Muscle layer of colon (tissue), 2 donors: ENCODE measurements at regions not wholly inside any gene's neighbourhood (a gene's known extent, or its start where the extent isn't known, plus 50 kb on each side); places are given as distances from the start of the nearest gene placed in this dataset.
"Not testable (repeated sequence)": the region's sequence is repeated elsewhere in the genome, so short reads cannot be mapped to it uniquely, and the experiment has no call there.

Experiments used
- H3K27ac ChIP-seq: one replicate; pipeline ENCODE4 v1.7.0; 2013; ENCODE audit warnings: low read depth, mild to moderate bottlenecking, low read length, moderate library complexity
- H3K27me3 ChIP-seq, 2 donors: one replicate each; pipeline ENCODE4 v1.7.0; 2013; ENCODE audit warnings: low read length in 2 of 2, mild to moderate bottlenecking in 2 of 2; ENCODE audit not compliant: insufficient read depth in 2 of 2, control insufficient read depth in 1 of 2
- H3K36me3 ChIP-seq: one replicate; pipeline ENCODE4 v1.7.0; 2013; ENCODE audit warnings: mild to moderate bottlenecking, low read length; ENCODE audit not compliant: insufficient read depth
- H3K4me1 ChIP-seq: one replicate; pipeline ENCODE4 v1.7.0; 2013; ENCODE audit warnings: mild to moderate bottlenecking, low read length; ENCODE audit not compliant: insufficient read depth
- H3K4me3 ChIP-seq, 2 donors: one replicate each; pipeline ENCODE4 v1.7.0; 2013; ENCODE audit warnings: low read length in 2 of 2, low read depth in 1 of 2, mild to moderate bottlenecking in 1 of 2, moderate library complexity in 1 of 2
- H3K9ac ChIP-seq: one replicate; pipeline ENCODE4 v1.7.0; 2013; ENCODE audit warnings: low read length
- H3K9me3 ChIP-seq: one replicate; pipeline ENCODE4 v1.7.0; 2013; ENCODE audit warnings: mild to moderate bottlenecking, low read length
- donor health status: abdominal sarcoma.
- donor health status: Adenocarcinoma of cecum.

- H3K27ac ChIP-seq: peak overlapping the region; percentile 54
Observed at GRCh38 chr22:46034480-46034879, 57.5 kb upstream of the WNT7B start.

GRCh38 chr22:46035380-46035741 is 58.4 kb upstream of the WNT7B start:
- H3K4me3 ChIP-seq: peak overlapping the region; percentile 35 to 52
- no peaks in the 10 kb centered on the region for H3K9me3 ChIP-seq
- no peaks in the 10 kb centered on the region for H3K27me3 ChIP-seq
- peaks cover 14% of the 10 kb centered on the region for H3K4me1 ChIP-seq
- H3K36me3 ChIP-seq: no peaks in the 10 kb centered on the region
- peak overlapping the region; percentile 54 for H3K27ac ChIP-seq
- peak overlapping the region; percentile 50 for H3K9ac ChIP-seq

More at GRCh38 chr22:46034480-46034879, 57.5 kb upstream of the WNT7B start:
- not testable (repeated sequence) for H3K9me3 ChIP-seq, H3K4me3 ChIP-seq, H3K36me3 ChIP-seq, H3K9ac ChIP-seq, H3K27me3 ChIP-seq
- peaks cover 14% of the 10 kb centered on the region for H3K4me1 ChIP-seq

- no peaks in the 10 kb centered on the region for H3K27me3 ChIP-seq
- peak overlapping the region; percentile 73 to 89 for H3K4me3 ChIP-seq
- no peaks in the 10 kb centered on the region for H3K36me3 ChIP-seq
- peak overlapping the region; percentile 85 for H3K27ac ChIP-seq
- no peaks in the 10 kb centered on the region for H3K9me3 ChIP-seq
- H3K9ac ChIP-seq: peak overlapping the region; percentile 94
- peaks cover 14% of the 10 kb centered on the region for H3K4me1 ChIP-seq
Observed at GRCh38 chr22:46035742-46036557, 59.0 kb upstream of the WNT7B start.

GRCh38 chr22:46036558-46037408 is 59.8 kb upstream of the WNT7B start:
- Histone ChIP-seq H3K9me3 (no peaks in the 10 kb centered on the region), H3K9ac (peak overlapping the region; percentile 94), H3K4me3 (peak overlapping the region; percentile 73 to 89), H3K36me3 (no peaks in the 10 kb centered on the region), H3K27ac (peak overlapping the region; percentile 85), H3K27me3 (no peaks in the 10 kb centered on the region), H3K4me1 (peaks cover 14% of the 10 kb centered on the region)

GRCh38 chr22:46038174-46038487 is 61.2 kb upstream of the WNT7B start:
- H3K27me3 ChIP-seq: no peaks in the 10 kb centered on the region
- H3K36me3 ChIP-seq: no peaks in the 10 kb centered on the region
- H3K4me1 ChIP-seq: peaks cover 21% of the 10 kb centered on the region
- H3K9me3 ChIP-seq: no peaks in the 10 kb centered on the region
- H3K4me3 ChIP-seq: no peak overlapping the region
- H3K27ac ChIP-seq: no peak overlapping the region
- no peak overlapping the region for H3K9ac ChIP-seq

- Histone ChIP-seq H3K4me1 (peaks cover 27% of the 10 kb centered on the region), H3K9ac (no peak overlapping the region)
Observed at GRCh38 chr22:46038516-46039430, 61.8 kb upstream of the WNT7B start.

GRCh38 chr22:46039535-46039934 is 62.6 kb upstream of the WNT7B start:
- Histone ChIP-seq H3K4me1 (peaks cover 30% of the 10 kb centered on the region), H3K27me3 (no peaks in the 10 kb centered on the region), H3K9me3 (no peaks in the 10 kb centered on the region), H3K9ac (no peak overlapping the region), H3K27ac (no peak overlapping the region), H3K4me3 (no peak overlapping the region), H3K36me3 (no peaks in the 10 kb centered on the region)

More at GRCh38 chr22:46038516-46039430, 61.8 kb upstream of the WNT7B start:
- H3K4me3 ChIP-seq: no peak overlapping the region
- no peaks in the 10 kb centered on the region for H3K9me3 ChIP-seq
- H3K27ac ChIP-seq: no peak overlapping the region
- no peaks in the 10 kb centered on the region for H3K36me3 ChIP-seq
- no peaks in the 10 kb centered on the region for H3K27me3 ChIP-seq

GRCh38 chr22:46040471-46041465 is 63.8 kb upstream of the WNT7B start:
- peak overlapping the region; percentile 37 for H3K27ac ChIP-seq
- no peak overlapping the region for H3K9ac ChIP-seq
- H3K27me3 ChIP-seq: no peaks in the 10 kb centered on the region
- H3K9me3 ChIP-seq: no peaks in the 10 kb centered on the region
- no peaks in the 10 kb centered on the region for H3K36me3 ChIP-seq
- peaks cover 27% of the 10 kb centered on the region for H3K4me1 ChIP-seq
- no peak overlapping the region for H3K4me3 ChIP-seq

- Histone ChIP-seq H3K27me3 (no peaks in the 10 kb centered on the region), H3K4me3 (no peak overlapping the region), H3K9ac (no peak overlapping the region), H3K27ac (peak overlapping the region; percentile 1), H3K36me3 (no peaks in the 10 kb centered on the region), H3K4me1 (peaks cover 31% of the 10 kb centered on the region), H3K9me3 (no peaks in the 10 kb centered on the region)
Observed at GRCh38 chr22:46041642-46042041, 64.7 kb upstream of the WNT7B start.

- peak overlapping the region; percentile 99 for H3K27ac ChIP-seq
- peaks cover 36% of the 10 kb centered on the region for H3K4me1 ChIP-seq
- no peaks in the 10 kb centered on the region for H3K9me3 ChIP-seq
- no peaks in the 10 kb centered on the region for H3K36me3 ChIP-seq
- H3K27me3 ChIP-seq: no peaks in the 10 kb centered on the region
- no peak overlapping the region for H3K4me3 ChIP-seq
- peak overlapping the region; percentile 23 for H3K9ac ChIP-seq
Observed at GRCh38 chr22:46042786-46043185, 65.8 kb upstream of the WNT7B start.
